Stimulated activated CD4-positive, alpha-beta T cell treated with anti-CD3 and anti-CD28 coated beads, Interleukin-12 subunit alpha, Interleukin-12 subunit beta, amount 100 ng/mL, for 48 hours (primary cell): ENCODE measurements at regions not wholly inside any gene's neighbourhood (a gene's known extent, or its start where the extent isn't known, plus 50 kb on each side); places are given as distances from the start of the nearest gene placed in this dataset.
"Not testable (repeated sequence)": the region's sequence is repeated elsewhere in the genome, so short reads cannot be mapped to it uniquely, and the experiment has no call there.

Experiments
- DNase-seq, 3 donors: peaks; one replicate each; pipeline ENCODE4 v3.0.0-alpha.2; 2020; ENCODE audit warnings: low read depth in 2 of 3, low spot score in 1 of 3

- DNase-seq, result not testable (repeated sequence)
These were observed 171.4 kb upstream of the TP53TG3 start for GRCh38 chr16:32847379-32847778.

GRCh38 chr16:32845572-32845971, 169.6 kb upstream of the TP53TG3 start:
- DNase-seq, result not testable (repeated sequence)

- not testable (repeated sequence) for DNase-seq
These were observed 166.9 kb upstream of the TP53TG3 start for GRCh38 chr16:32842844-32843243.

- not testable (repeated sequence) for DNase-seq
These were observed 131.3 kb upstream of the TP53TG3 start for GRCh38 chr16:32807280-32807679.

GRCh38 chr16:32805639-32806038, 129.7 kb upstream of the TP53TG3 start:
- DNase-seq, result not testable (repeated sequence)
